Stimulated activated CD8-positive, alpha-beta memory T cell treated with anti-CD3 and anti-CD28 coated beads, Interleukin-7, amount 100 ng/mL, for 48 hours (primary cell): ENCODE measurements at regions not wholly inside any gene's neighbourhood (a gene's known extent, or its start where the extent isn't known, plus 50 kb on each side); places are given as distances from the start of the nearest gene placed in this dataset.

Experiments used
- DNase-seq, 2 donors: peaks; one replicate each; pipeline ENCODE4 v3.0.0-alpha.2; 2020; ENCODE audit warnings: low read depth in 1 of 2; ENCODE audit errors: extremely low read depth in 1 of 2

GRCh38 chr1:84759756-84760155 lies 69.5 kb upstream of the SSX2IP start:
- no peak for DNase-seq

- no peak for DNase-seq
Observed at GRCh38 chr1:84758968-84759491, 68.8 kb upstream of the SSX2IP start.

- DNase-seq: no peak
Observed at GRCh38 chr1:84758476-84758875, 68.2 kb upstream of the SSX2IP start.

GRCh38 chr1:84757301-84757700 lies 67.0 kb upstream of the SSX2IP start:
- DNase-seq: no peak

DNA sequence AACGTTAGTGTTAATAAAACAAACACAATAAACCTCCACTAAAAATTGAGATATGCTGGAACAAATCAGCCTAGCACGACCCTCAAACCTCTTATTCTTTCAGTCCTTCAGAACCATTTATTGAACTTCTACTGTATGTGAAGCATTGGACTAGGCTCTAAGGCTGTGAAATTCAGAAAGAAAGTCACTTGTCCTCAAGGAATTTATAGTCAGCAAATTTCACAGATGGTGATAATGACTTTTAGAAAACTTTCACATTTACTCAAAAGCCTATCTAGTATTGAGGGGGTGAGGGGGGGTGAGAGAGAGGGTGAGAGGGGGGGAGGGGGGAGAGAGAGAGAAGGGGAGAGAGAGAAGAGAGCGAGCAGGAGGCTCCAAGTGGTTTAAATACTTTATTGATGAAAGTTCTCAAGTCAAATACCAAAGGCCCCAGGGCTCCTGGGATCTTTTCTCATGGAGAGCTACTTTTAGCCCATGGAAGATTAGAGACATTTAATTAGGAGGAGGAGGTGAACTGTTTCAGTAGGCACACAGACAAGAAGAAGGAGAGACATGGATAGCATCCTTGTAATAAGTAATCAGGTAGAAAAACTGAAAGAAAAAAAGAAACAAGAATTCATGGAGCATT lies 66.3 kb upstream of the SSX2IP start:
- DNase-seq: no peak

GRCh38 chr1:84756001-84756400 lies 65.7 kb upstream of the SSX2IP start:
- no peak for DNase-seq

GRCh38 chr1:84755216-84755615 lies 65.0 kb upstream of the SSX2IP start:
- no peak for DNase-seq

- DNase-seq: no peak
Observed at GRCh38 chr1:84754386-84754703, 64.1 kb upstream of the SSX2IP start.

GRCh38 chr1:84753516-84754385 lies 63.5 kb upstream of the SSX2IP start:
- peak; percentile 28 to 51 for DNase-seq

- no peak for DNase-seq
Observed at GRCh38 chr1:84750110-84750730, 60.0 kb upstream of the SSX2IP start.

DNA sequence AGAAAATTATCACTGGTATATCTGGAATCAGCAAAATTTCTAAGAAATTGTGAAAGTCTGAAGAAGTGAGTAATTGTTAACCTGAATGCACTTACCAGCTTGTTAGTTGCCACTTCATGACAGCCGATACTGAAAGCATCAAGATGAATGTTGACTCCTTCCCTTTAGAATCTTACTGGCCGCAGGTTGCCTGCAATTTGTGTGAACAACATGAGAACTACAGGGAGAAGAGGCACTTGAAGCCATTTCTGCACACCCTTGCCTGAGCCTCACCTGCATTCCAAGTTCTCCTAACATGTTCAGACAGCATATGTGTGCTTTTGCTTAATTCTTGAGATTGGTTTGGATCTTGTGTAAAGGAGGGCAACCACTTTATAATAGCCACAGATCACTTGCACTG lies 59.2 kb upstream of the SSX2IP start:
- DNase-seq: no peak

- no peak for DNase-seq
Observed at GRCh38 chr1:84748364-84748763, 58.1 kb upstream of the SSX2IP start.

DNA sequence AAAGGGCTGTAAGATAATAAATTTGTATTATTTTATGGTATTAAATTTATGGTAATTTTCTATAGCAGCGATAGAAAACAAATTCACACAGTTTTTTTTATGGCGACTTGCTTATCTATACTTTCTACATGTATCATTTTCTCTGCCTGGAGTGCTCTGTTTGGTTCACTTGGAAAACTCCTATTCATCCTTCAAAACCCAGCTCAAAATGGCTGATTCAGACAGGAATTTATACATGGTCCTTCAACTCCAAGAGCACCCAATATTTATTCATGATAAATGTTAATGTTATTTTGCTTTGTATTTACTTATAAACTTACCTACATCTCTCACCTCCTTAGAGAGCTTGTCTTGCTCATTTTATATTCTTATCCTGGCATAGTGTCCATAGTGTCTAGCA lies 55.6 kb upstream of the SSX2IP start:
- DNase-seq: no peak

DNA sequence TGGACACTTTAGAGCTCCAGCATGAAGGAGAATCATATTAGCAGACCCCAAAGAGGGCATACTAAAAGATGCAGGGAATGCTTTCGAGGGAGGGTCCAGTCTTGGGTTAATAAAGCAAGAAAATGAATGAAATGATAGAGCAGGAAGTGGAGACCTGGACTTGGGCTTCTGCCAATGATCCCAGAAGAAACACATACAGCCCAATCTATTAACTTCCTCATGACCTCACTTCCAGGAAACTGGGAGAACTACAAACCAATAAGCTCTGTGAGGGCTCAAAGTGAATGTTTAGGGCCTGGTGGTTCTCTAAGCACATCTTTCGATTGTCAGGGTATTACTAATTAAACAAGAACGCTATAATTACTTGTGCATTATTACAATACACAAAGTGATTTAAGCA lies 53.6 kb upstream of the SSX2IP start:
- no peak for DNase-seq

DNA sequence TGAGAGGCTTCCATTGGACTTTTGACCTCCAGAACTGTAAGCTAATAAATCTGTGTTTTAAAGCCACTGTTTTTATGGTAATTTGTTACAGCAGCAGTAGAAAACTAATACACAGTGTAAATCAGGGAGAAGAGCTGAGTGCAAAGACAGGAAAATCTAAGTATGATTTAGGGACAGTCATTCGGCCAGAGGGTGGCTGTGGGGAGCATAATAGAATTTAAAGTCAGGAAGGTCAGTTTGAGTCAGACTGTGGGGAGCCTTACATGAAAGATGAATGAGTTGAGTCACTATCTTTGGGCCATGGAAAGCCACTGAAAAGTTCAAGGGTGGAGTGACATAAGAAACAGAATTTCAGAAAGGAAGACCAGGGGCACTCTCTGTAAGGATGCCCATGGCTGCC lies 52.4 kb upstream of the SSX2IP start:
- peak in 1 of 2 donors; percentile 24 for DNase-seq

DNA sequence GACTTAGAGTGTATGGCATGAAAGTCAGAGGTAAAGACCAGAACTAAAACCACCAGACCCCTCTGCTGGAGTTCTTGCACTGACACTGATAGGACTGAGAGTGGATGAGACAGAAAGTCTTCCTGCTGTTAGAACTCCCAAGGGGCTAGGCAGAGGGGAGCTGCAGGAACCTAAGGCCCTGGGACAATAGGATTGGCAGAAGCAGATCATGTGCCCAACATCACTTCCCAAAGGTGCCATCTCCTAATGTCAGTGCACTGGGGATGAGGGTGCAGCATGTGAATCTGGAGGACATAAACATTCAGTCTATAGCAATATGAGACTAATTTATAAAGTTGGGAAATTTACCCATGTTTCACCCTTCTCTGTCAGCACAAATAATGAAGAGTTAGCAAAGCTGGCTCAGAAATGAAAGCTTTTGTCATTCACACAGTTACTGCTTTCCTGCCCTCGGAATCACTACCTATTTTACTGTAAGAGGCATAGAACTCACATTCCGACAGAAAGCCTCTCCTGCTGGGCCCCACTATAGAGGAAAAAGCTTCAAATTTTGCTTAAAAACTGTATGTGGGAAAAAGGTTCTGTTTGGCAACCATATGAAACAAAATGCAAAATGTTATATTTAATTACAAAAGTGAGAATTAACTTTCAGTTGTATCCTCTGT lies 49.9 kb upstream of the SSX2IP start:
- no peak for DNase-seq
